ENCODE measurements at regions not wholly inside any gene's neighbourhood (a gene's known extent, or its start where the extent isn't known, plus 50 kb on each side); places are given as distances from the start of the nearest gene placed in this dataset.
A peak's percentile ranks its signal among the peaks of the same experiment; 100 is the strongest.

DNA sequence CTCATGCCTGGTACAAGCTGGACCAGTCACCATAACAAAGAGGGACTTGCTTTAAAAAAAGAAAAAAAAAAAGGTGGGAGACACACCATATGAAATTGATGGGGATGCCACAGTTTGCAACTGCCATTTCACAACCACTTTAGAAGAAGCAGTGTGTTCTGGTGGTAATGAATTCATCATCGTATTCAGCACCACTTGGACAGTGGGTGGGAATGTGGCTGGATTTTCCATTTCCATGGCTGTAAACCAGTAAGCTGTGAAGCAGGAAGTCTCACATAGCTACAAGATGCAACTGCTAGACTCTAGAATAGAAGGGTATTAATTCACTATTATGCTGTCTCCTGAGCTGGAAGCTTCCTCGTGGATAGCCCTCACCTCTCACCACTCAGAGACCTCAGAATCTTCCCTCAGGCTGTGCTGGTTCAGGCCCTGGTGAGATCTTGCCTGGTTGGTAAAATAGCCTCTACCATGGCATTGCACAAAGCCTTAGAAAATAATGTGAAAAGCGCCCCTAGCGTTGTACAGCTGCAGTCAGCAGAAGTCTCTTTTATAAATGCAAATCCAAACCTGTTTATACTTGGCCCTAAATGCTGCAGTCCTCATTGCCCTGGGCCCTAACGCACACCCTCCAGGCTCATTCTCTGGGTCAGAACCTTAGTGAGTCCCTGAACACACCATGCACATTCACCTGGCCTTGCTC, 150.7 kb downstream of the KCTD15 start:
- no peak for DNase-seq (ENCODE audit: low read depth, low spot score)

DNA sequence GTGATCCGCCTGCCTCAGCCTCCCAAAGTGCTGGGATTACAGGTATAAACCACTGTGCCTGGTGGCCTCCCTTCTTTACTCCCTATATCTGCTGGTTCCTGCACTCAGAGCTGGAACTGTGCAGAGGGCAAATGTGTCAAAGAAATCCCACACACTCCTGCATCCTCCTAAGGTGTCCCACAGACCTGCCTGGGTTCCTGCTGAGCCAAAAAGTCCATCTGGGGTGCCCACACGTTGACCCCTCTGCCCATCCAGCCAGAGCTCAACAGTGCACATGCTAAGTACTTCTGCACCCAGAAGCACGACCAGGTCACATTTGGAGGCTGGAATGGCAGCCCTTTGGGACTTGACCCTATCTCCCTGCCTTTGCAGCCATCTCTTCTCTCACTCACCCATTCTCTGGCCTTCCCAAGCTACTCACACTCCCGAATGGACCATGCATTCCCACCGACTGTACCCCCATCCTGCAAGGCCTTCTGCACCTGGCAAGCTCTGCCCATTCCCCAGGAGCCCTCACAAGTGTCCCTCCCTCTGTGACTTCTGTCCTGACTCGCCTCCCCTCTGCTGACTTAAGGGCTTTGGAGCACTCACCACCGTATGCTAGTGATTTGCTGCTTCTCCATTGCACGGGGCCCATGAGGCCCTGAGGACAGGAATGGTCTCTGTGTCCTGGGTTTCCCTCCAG, 152.1 kb downstream of the KCTD15 start:
- DNase-seq (ENCODE audit: low read depth, low spot score): no peak

DNA sequence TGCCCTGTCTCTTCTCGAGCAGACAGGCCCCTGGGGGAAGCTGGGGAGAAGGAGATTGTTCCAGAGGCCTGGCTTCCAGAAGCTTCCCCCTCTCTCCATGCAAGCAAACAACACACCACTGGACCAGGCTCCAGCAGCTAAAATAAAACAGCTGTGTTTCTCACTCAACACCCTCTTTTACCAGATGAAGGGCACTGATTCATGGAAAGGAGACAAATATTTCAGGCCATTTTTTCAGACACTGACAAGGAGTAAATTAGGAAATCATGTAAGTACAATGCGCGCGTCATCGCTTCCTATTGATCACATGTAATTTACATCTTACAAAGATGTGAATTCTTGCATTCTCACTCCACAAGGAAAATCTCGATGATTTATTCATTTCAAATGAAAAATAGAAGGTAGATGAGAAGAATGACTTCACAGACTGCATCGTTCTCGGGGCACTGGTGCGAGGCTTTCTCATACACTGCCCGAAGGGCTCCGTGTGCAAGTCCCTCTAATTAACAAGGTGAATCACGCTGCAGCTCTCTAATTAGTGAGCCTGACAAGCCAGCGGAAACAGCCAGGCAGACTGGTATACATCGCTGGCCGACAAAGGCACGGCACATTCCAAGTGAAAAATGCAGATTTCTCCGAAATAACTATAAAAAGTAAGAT, 153.6 kb downstream of the KCTD15 start:
- peak; percentile 16 for DNase-seq (ENCODE audit: low read depth, low spot score)

DNA sequence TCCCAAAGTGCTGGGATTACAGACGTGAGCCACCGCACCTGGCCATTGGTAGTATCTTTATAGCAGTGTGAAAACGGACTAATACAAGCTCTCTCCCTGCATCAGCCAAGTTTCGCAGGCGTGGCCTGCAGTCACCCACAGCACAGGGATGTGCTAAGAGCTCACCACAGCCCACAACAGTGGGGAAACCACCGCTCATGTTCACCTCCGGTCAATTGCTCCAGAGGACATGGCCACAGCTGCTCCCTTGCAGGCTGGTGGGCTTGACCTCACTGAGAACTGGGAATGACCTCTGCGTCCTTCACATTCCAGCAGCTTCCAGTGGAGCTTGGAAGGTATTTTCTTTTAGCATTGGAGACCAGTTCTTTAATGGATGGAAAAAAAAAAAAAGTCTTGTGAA, 156.4 kb downstream of the KCTD15 start:
- no peak for DNase-seq (ENCODE audit: low read depth, low spot score)

DNA sequence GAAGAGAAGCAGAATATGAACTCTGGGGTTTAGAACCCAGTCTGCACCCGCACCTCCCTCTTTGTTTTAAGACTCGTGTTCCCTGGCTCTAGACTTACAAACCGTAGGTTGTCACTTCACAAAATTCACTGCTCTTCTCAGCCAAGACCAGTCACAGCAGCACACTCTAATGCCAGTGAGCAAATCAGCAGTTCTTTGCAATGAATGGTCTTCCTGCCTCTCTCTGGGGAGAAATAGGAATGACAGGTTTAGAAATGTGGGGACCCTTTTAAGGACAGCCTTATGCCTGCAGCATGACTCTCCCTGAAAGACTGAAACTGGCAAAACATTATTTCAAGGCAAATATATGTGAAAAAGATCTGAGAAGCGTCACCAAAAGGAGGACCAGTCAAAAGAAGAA, 156.9 kb downstream of the KCTD15 start:
- no peak for DNase-seq (ENCODE audit: low read depth, low spot score)

DNA sequence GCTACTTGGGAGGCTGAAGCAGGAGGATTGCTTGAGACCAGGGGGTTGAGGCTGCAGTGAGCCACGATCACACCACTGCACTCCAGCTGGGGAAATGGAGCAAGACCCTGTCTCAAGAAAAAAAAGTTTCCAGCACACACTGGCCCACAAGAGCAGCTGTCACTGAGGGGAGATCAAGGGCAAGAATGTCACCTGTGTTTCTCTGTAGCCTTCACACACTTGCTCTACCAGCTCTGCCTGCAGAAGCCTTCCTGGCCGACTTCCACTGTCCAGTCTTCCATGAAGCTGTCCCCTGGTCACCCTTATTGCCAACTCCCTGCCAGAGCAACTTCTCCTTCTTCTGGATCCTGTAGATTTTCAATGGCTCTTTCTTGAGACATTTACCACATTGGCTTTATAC, 158.0 kb downstream of the KCTD15 start:
- DNase-seq (ENCODE audit: low read depth, low spot score): no peak

DNA sequence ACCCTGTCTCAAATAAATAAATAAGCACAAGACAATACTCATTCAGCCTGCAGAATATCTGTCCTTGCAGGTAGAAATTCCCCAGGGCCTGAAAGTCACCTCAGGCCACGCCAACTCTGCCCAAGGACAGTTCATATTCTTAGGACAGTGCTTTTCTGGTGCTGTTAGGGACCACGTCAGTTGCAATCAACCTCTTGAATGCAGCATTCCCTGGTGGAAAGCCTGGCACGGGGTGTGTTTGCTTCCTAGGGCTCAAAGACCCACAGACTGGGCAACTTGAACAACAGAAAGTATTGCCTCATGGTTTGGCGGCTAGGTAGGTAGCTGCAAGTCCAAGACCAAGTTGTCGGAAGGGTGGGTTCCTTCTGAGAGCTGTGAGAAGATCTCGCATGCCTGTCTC, 160.3 kb downstream of the KCTD15 start:
- no peak for DNase-seq (ENCODE audit: low read depth, low spot score)

DNA sequence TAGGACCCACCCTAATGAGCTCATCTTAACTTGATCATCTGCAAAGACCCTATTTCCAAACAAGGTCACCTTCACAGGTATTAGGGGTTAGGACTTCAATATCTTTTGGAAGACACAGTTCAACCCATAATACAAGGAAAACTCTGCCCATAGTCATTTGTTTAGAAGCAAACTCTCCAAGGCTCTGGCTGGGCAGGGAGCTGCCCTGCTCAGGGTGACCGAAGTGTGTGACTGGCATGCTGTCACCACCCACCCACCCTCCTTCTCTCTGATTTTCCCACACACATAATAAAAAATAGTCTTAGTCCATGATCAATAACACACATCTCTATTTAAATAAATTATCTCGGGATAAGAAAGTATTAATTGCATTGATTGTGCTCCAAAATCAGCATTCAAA, 161.1 kb downstream of the KCTD15 start:
- DNase-seq (ENCODE audit: low read depth, low spot score): no peak

DNA sequence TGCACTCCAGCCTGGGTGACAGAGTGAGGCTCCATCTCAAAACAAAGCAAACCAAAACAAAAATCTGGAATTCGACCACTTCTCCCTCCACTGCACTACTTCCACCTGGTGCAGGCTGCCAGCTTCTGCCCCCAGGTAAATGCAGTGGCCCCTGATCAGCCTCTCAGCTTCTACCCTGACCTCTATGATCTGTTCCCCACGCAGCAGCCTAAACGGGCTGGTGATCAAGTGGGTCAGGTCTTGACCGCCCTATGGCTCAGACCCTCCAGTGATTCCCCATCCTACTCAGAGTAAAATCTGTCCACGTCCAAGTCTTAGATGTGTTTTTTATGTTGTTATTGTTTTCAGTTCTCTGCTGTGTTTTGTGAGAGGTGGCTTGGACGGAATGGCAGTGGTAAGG, 163.9 kb downstream of the KCTD15 start:
- DNase-seq (ENCODE audit: low read depth, low spot score): no peak

DNA sequence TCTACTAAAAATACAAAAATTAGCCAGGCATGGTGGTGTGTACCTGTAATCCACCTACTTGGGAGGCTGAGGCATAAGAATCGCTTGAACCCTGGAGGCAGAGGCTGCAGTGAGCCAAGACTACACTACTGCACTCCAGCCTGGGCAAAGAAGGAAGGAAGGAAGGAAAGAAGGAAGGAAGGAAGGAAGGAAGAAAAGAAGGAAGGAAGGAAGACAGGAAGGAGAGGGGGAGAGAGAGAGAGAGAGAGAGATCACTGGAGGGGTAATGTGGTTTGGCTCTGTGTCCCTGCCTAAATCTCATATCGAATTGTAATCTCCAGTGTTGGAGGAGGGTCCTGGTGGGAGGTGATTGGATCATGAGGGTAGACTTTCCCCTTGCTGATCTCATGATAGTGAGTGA, 165.5 kb downstream of the KCTD15 start:
- no peak for DNase-seq (ENCODE audit: low read depth, low spot score)

DNA sequence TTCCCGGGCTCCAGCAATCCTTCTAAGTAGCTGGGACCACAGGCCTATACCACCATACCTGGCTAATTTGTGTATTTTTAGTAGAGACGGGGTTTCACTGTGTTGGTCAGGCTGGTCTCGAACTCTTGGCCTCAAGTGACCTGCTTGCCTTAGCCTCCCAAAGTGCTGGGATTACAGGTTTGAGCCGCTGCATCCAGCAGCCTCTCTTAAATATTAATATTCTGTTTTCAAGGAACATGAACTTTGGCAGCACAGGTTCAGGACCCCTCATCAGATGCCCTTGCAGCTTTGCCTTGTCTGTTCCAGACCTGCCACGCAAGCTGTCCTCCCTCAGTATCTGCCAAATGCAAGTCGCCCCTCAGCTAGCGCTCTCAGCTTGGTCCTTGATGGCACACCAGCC, 166.8 kb downstream of the KCTD15 start:
- no peak for DNase-seq (ENCODE audit: low read depth, low spot score)

DNA sequence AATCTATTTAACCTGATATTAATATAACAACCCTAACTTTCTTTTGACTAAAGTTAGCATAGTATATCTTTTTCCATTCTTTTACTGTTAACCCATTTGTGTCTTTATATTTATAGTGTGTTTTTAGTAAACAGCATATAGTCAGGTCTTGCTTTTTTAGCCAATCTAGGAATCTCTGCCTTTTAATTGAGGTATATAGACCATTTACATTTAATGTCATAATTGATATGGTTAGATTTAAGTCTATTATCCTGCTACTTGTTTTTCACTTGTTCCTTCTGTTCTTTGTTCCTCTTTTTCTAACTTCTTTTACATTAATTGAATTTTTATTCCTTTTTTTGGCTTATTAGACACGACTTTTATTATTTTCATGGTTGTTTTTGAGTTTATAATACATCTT, 174.4 kb downstream of the KCTD15 start:
- no peak for DNase-seq (ENCODE audit: low read depth, low spot score)

DNA sequence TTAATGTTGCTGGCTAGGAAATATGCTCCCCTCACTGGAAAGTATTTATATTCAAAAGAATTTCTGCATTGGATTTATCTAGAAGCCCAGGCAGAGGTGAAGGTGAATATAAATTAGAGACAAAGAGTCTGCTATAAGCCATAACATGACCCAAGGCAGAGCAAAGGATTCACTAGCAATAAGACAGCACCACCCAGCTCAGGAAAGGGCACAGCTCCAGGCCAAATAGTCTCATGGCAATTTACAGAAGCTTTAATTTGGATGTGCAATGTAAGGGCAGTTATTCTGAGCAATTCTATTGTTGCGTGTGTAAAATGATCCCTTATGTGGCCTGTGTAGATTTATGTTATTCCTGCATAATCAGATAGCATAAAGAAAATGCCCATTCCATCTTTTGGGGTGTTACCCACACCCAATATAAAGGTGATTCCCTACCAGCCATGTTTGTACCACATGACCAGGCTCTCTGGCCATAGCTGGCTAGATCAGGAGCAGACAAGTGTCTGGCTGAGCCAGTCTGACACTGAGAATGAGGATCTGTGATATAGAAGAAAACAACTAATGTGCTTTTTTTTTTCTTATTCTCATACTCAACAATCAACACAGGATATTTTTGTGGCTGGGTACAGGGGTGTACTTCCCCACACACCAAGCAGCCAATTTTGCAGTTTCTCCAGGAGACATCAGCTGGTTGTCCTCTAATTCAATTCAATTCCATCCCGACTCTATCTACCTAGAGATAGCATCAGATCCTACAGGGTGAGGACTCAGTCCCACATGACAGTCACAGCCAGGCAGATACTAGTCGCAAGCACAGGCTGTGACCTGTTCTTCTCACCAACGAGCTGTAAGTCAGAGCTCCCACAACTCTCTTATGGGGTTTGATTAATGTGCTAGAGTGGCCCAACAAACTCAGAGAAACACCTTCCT, 181.4 kb downstream of the KCTD15 start:
- DNase-seq (ENCODE audit: low read depth, low spot score): no peak

DNA sequence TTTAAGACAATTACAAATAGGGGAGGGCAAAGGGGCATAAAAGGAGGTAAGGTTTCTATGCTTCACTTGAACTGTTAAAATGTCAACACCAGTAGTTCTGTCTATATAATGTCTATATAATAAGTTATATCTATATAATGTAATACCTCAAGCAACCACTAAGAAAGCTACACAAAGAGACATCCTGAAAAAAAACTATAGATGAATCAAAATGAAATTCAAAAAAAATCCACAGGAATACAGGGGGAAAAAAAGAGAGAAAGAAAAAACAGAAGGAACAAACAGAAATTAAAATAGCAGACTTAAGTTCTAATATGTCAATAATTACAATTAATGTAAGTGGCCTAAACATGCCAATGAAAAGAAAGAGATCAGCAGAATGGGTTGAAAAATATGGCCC, 186.0 kb downstream of the KCTD15 start:
- DNase-seq (ENCODE audit: low read depth, low spot score): no peak

DNA sequence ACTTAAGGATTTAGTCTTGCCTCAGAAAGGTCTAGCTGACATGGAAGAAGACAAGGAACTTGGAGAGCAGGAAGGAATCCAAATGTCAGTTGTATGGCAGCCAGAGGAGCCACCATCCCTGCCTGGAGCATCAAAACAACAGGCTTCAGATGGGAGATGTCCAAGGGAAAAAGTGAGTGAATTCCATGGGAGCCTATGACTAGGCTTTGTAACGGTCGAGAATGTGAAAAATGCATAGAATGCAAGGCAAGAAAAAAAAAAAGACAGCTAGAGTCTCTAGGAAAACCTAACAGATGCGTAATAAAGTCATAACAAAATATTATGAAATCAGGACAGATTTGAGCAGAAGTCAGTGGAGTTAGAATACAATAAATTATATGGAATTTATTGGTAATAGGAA, 183.7 kb upstream of the LSM14A start:
- no peak for DNase-seq (ENCODE audit: low read depth, low spot score)

DNA sequence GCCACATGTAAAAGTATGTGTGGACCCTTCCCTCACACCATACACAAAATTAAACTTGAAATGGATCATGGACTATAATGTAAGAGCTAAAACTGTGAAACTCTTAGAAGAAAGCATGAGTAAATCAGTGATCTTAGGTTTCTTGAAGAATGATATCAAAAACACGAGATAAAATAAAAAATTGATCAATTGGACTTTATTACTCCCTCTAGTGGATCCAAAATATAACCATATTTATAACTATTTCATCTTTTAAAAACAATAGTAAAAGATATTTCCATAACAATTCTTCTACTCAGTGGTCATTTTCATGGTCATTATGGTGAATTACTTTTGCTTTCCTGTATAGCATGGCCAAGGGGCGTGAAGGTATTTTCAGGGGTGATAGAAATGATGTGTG, 174.6 kb upstream of the LSM14A start:
- no peak for DNase-seq (ENCODE audit: low read depth, low spot score)

DNA sequence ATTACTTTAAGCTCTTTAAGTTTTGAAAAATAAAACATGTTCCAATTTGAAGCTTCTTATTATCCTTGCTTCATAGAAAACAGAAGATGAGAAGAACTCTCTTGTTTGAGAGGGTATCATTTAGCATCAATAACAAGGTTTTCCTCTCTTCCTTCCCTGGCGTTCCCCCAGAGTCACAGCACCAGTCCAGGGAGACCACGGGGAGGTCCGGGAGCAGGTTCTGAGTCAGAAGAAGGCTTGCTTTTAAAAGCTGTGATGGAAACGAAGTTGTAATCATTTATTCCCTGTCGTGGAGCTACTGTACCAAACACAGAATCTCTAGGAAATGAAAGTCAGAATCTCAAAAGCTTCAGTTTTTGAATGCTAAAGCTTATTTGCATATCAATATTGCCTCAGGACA, 174.0 kb upstream of the LSM14A start:
- DNase-seq (ENCODE audit: low read depth, low spot score): no peak

DNA sequence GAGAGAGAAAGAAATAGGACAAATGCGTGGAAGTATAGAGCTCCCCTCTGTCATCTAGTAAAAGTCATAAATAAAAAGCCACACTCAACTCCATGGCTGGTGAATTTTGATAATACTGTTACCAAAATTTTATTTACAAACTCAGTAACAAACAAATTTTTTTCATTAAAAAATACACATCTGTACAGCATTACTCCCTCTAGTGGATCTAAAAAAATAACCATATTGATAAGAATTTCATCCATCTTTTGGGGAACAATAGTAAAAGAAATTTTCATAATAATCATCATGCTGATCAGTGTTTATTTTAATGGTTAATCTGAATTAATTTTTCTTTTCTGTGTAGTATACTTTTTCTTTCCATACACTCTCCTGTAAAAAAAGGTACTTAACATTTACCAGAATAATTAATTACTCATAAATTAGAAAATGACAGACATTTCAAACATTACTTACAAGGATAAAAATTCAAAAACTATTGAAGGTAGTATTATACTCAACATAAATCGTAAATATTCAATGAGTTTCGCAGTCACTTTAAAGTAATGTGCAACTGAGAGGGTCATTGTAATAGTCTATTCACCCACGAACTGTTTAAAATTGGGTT, 173.5 kb upstream of the LSM14A start:
- DNase-seq (ENCODE audit: low read depth, low spot score): no peak

DNA sequence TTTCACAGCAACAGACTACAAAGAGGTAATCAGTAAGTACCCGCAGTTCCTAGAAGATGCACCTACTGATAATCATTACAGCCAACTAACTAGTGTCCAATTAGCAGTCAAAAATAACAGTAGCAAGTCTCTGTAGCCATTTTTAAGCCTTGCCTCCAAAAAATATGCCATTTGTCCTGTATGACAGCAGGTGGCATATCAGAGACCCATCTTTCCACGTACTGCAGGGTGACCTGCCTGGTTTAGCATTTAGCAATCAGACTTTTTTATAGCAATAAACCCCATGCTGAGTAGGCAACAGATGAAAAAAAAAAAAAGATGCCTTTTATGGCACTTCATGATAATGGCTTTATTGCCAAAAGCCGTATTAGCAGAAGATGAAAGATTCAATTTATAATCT, 155.3 kb upstream of the LSM14A start:
- no peak for DNase-seq (ENCODE audit: low read depth, low spot score)

DNA sequence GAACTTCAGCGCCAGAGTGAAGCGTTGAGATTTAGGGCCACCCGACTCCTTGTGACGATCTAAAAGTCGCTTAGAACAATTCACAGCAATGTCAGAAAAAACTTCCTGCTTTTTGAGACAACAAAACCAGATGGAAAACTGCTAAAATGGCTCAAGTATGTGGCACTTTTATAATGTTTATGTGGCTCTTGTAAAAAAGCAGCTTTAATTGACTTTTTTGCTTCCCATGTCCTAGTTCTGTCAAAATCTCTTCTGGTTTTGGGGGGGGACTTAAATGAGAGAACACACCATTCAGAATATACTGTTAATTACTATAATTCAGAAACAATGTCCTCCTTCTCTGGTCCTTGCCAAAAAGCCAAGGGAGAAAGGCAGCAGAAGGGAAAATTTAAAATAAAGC, 154.7 kb upstream of the LSM14A start:
- DNase-seq (ENCODE audit: low read depth, low spot score): no peak

DNA sequence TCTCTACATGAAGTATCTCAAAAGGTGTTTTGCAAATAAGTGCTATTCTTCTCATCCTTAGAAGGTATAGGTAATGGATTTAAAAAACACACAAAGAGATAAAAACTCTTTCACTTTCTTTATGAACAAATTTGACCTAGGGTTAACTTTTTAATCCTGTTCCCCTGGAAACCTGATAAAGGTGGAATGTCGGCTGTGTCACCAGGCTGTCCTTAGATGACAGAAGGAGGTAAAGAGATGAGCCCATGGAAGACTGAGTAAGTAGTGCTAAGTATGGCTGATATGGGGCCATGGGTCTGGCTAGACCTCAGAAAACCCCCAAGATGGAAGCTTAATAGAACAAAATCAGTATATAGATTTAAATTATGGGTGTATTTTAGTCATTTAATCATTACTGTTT, 153.8 kb upstream of the LSM14A start:
- DNase-seq (ENCODE audit: low read depth, low spot score): no peak

DNA sequence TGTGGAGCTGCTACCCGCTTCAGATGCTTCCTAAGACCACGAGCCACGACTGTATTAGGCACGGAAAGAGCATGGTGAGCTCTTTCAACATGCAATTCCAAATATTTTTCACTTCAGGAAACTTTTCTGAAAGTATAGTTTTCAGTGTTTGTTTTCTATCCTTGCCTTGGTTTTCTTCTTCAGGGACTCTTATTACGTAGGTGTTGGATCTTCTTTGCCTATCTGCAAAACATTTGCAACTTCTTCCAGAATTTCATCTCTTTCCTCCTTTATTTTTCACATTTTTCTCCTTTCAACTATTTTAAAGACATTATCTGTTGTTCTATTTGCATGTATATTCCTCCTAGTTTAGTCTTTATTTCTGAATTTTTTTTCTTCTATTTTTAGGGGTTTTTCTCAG, 148.9 kb upstream of the LSM14A start:
- DNase-seq (ENCODE audit: low read depth, low spot score): no peak
